Retinal pigment epithelial cell (primary cell): ENCODE measurements at regions not wholly inside any gene's neighbourhood (a gene's known extent, or its start where the extent isn't known, plus 50 kb on each side); places are given as distances from the start of the nearest gene placed in this dataset.

Source experiments
- DNase-seq: peaks from one replicate; pipeline ENCODE4 v3.0.0-alpha.2; 2010; ENCODE audit warnings: low read depth
- H3K4me3 ChIP-seq: 2 replicates; pipeline ENCODE4 v1.5.1; 2011; ENCODE audit warnings: mild to moderate bottlenecking, low read length, control low read depth, moderate library complexity
- CTCF ChIP-seq: conservative IDR thresholded peaks from 2 replicates; pipeline ENCODE4 v1.5.1; 2011; ENCODE audit warnings: low read depth, low read length, control low read depth, inconsistent platforms

DNA sequence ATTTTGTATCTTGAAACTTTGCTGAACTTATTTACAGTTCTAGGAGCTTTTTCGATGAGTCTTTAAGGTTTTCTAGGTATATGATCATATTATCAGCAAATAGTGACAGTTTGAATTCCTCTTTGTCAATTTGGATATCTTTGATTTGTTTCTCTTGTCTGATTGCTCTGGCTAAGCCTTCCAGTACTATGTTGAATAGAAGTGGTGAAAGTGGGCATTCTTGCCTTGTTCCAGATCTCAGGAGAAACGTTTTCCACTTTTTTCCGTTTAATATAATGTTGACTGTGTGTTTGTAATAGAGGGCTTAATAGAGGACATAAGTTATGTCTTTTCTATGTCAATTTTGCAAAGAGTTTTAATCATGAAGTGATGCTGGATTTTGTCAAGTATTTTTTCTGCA lies 124.3 kb downstream of the ZNF280B start:
- H3K4me3 ChIP-seq, result no peak overlapping the region
- DNase-seq, result no peak
- TF ChIP-seq CTCF, result no peak

GRCh38 chr22:22384668-22385244 lies 123.8 kb downstream of the ZNF280B start:
- DNase-seq, result no peak
- TF ChIP-seq CTCF, result no peak
- no peak overlapping the region for H3K4me3 ChIP-seq

- no peak for DNase-seq
- TF ChIP-seq CTCF, result no peak
- H3K4me3 ChIP-seq, result no peak overlapping the region
Measured at GRCh38 chr22:22386602-22387385, 121.7 kb downstream of the ZNF280B start.

- no peak overlapping the region for H3K4me3 ChIP-seq
- DNase-seq, result no peak
- no peak for TF ChIP-seq CTCF
Measured at GRCh38 chr22:22387386-22387736, 121.2 kb downstream of the ZNF280B start.

DNA sequence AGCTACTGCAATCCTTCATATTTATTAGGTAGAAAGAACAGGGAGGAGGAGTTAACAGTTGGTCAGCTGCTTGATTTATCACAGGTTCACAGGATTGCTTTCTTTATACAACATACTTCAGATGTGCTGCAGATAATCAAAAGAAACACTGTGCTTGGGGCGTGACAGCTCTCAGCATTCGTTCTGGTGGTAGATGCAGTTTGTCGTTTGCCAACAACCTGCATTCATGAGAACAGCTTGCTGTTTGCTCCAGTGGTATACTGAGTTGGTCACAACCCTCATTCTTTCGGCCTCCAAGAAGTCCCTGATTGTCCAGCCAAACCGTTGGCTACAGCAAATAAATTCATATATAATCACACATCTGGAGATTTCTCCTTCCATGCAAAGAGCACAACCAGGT lies 120.5 kb downstream of the ZNF280B start:
- no peak for TF ChIP-seq CTCF
- no peak overlapping the region for H3K4me3 ChIP-seq
- DNase-seq, result no peak

DNA sequence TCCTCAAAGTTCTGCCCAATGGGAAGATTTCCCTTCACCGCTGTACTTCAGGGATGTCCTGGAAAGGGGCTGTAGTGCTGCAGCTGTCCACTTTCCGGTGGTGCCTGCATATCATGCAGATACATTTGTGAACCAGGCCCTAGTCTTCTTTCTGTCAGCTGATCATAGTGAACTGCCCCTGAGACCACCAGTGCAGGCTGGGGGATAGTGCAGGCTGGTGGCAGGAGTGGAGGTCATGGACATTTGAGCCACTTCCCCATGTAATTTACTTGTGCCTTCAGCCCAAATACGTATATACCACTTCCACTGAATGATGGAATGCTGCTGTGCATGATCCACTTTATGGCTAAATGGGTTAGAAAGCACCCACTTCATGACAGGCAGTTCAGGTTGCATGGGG lies 120.0 kb downstream of the ZNF280B start:
- DNase-seq, result no peak
- no peak for TF ChIP-seq CTCF
- no peak overlapping the region for H3K4me3 ChIP-seq

GRCh38 chr22:22389467-22389866 lies 119.1 kb downstream of the ZNF280B start:
- no peak overlapping the region for H3K4me3 ChIP-seq
- no peak for TF ChIP-seq CTCF
- DNase-seq, result no peak
